Activated B cell treated with CpG ODN at 0.5 μM for 24 hours (primary cell): ENCODE measurements at regions not wholly inside any gene's neighbourhood (a gene's known extent, or its start where the extent isn't known, plus 50 kb on each side); places are given as distances from the start of the nearest gene placed in this dataset.

Source experiments
- ATAC-seq: fragments of 200-7000 bp; cut with Tn5 transposase; one replicate; pipeline ENCODE4 v1.10.0; 2021; ENCODE audit warnings: low read depth, mild to moderate bottlenecking, moderate library complexity
- CTCF ChIA-PET: fragments of 350-600 bp; sonication (Branson Sonifier 250); formaldehyde crosslinking; loops from one replicate; lab custom pipeline; 2021; ENCODE audit warnings: antibody characterized with exemption; lab: Charles Lee
- POLR2A ChIA-PET: fragments of 350-600 bp; sonication (Branson Sonifier 250); formaldehyde crosslinking; loops from one replicate; lab custom pipeline; 2021; ENCODE audit warnings: antibody characterized with exemption; lab: Charles Lee
- DNase-seq: peaks from one replicate; pipeline ENCODE4 v3.0.0; 2022
- H3K27ac Mint-ChIP-seq: one replicate; pipeline ENCODE4 v1.8.0; 2020; ENCODE audit warnings: mixed read lengths
- H3K27me3 Mint-ChIP-seq: one replicate; pipeline ENCODE4 v1.8.0; 2021; ENCODE audit warnings: mixed read lengths
- H3K36me3 Mint-ChIP-seq: one replicate; pipeline ENCODE4 v1.8.0; 2021; ENCODE audit warnings: low read depth, mixed read lengths
- H3K4me1 Mint-ChIP-seq: one replicate; pipeline ENCODE4 v1.8.0; 2021; ENCODE audit warnings: mixed read lengths
- H3K4me3 Mint-ChIP-seq: one replicate; pipeline ENCODE4 v1.8.0; 2020; ENCODE audit warnings: mild to moderate bottlenecking, mixed read lengths
- H3K9me3 Mint-ChIP-seq: one replicate; pipeline ENCODE4 v1.8.0; 2020; ENCODE audit warnings: mixed read lengths
- CTCF ChIP-seq: fragments of 200-600 bp; IDR thresholded peaks from one replicate; pipeline ENCODE4 v1.8.0; 2022; ENCODE audit warnings: antibody characterized with exemption, mild to moderate bottlenecking
- intact Hi-C: fragments of 100-400 bp; cut with micrococcal nuclease; formaldehyde crosslinking; loops from one replicate; pipeline ENCODE4 v1.15.1; 2024

DNA sequence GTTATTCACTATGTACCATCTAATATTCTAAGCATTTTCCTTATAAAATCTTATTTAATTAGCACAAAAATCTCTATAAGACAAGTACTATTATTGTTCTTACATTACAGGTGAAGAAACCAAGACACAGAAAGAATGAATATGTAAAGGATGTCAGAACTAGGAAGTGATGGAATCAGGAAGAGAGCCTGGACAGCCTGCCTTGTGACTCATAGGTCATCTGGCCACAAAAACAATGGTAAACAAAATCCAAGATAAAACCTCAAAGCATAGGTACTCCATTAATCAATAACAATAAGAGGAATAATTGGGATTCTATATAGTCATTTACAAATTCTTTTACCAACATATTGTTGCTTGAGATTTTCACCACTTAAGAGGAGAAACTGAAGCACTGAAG is 505.4 kb upstream of the PIK3C3 start:
- Mint-ChIP-seq H3K9me3 (peaks cover 4% of the 10 kb centered on the region), H3K27ac (no peak overlapping the region), H3K4me1 (no peaks in the 10 kb centered on the region), H3K4me3 (no peak overlapping the region), H3K36me3 (no peaks in the 10 kb centered on the region), H3K27me3 (no peaks in the 10 kb centered on the region)
- no peak for TF ChIP-seq CTCF
- intact Hi-C loops: no loop called here
- ChIA-PET CTCF (no interaction called here), POLR2A (no interaction called here)
- ATAC-seq (no peak), DNase-seq (no peak)

DNA sequence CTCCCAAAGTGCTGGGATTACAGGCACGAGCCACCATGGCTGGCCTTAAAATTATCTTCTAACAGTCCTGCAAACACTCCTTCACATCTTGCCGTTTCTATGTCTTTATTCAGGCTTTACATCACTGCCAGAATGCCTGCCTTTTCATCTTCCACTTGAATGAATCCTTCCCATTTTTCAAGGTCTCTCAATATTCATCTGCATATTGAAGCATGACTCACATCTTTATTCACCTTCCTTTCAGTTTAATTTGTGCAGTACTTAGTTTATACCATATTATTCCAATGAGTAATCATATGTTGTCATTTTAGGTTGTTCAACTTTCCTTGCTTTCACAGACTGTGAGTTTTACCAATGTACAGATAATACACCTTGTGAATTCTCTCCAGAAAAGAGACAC is 510.1 kb upstream of the PIK3C3 start:
- no peak for TF ChIP-seq CTCF
- Mint-ChIP-seq H3K9me3 (peaks cover 10% of the 10 kb centered on the region), H3K4me3 (no peak overlapping the region), H3K4me1 (no peaks in the 10 kb centered on the region), H3K36me3 (no peaks in the 10 kb centered on the region), H3K27me3 (no peaks in the 10 kb centered on the region), H3K27ac (no peak overlapping the region)
- ATAC-seq: no peak
- no peak for DNase-seq
- CTCF ChIA-PET: no interaction called here
- POLR2A ChIA-PET: no interaction called here
- intact Hi-C loops: no loop called here

DNA sequence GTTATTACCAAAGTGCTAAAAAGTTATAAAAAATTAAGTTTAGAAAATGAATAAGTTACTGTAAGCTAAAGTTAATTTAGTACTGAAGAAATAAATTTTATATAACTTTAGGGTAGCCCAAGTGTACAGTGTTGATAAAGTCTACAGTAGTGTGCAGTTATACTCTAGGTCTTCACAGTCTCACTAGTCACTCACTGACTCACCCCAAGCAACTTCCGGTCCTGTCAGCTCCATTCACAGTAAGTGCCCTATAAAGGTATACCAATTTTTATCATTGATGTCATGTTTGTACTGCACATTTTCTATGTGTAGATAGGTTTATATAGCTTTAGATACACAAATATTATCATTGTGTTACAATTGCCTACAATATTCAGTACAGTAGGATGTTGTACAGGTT is 518.3 kb upstream of the PIK3C3 start:
- DNase-seq: no peak
- no peaks in the 10 kb centered on the region for H3K27me3 Mint-ChIP-seq
- peaks cover 8% of the 10 kb centered on the region for H3K9me3 Mint-ChIP-seq
- ChIA-PET POLR2A (no interaction called here), CTCF (no interaction called here)
- ATAC-seq: no peak
- H3K27ac Mint-ChIP-seq: no peak overlapping the region
- H3K4me3 Mint-ChIP-seq: no peak overlapping the region
- no peaks in the 10 kb centered on the region for H3K36me3 Mint-ChIP-seq
- TF ChIP-seq CTCF: no peak
- intact Hi-C loops: no loop called here
- no peaks in the 10 kb centered on the region for H3K4me1 Mint-ChIP-seq

DNA sequence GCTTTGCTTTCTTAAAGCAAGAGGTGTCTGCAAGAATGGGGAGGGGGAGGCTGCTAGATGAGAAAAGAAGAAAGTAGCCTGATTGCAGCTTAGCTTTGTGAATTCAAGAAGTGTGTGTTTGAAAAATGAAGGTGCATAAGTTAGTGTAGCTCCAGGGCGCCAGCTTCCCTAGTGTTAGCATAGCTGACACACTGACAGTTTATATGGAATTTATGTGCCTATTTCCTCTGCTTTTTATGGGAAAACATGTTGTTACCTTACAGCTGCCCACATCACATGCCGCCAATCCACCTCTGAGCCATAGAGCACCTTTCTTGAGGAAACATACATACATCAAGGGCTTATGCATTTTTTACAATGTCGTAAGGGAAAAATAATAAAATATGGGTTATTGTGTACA is 536.4 kb upstream of the PIK3C3 start:
- no peak for TF ChIP-seq CTCF
- ATAC-seq: no peak
- POLR2A ChIA-PET: no interaction called here

DNA sequence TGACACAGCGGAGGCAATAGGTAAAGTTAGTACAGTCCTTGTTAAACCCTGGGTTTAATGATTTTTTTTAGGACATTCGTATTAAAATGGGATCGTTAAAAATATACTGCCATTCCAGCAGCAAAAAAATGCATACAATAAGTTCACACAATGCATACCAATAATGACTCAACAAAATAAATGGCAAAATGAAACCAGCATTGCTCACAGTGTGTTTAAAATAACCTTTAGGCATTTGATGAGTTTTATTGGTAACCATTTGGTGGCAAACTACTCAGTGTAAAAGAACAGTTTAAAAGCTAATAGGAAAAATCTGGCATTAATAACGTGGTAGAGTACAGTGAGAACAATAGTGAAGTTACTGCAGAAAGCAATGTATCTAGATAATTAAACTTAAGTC is 539.0 kb upstream of the PIK3C3 start:
- TF ChIP-seq CTCF: no peak
- ChIA-PET CTCF (no interaction called here), POLR2A (no interaction called here)
- H3K27ac Mint-ChIP-seq: no peak overlapping the region
- H3K27me3 Mint-ChIP-seq: no peaks in the 10 kb centered on the region
- intact Hi-C loops: no loop called here
- H3K36me3 Mint-ChIP-seq: no peaks in the 10 kb centered on the region
- peaks cover 5% of the 10 kb centered on the region for H3K9me3 Mint-ChIP-seq
- ATAC-seq (no peak), DNase-seq (no peak)
- no peaks in the 10 kb centered on the region for H3K4me1 Mint-ChIP-seq
- H3K4me3 Mint-ChIP-seq: no peak overlapping the region

More for the DNA sequence above, 536.4 kb upstream of the PIK3C3 start:
- intact Hi-C loops: no loop called here
- H3K9me3 Mint-ChIP-seq: peaks cover 2% of the 10 kb centered on the region
- no peak for DNase-seq
- no peak overlapping the region for H3K4me3 Mint-ChIP-seq
- H3K36me3 Mint-ChIP-seq: no peaks in the 10 kb centered on the region
- CTCF ChIA-PET: no interaction called here
- no peaks in the 10 kb centered on the region for H3K4me1 Mint-ChIP-seq
- no peak overlapping the region for H3K27ac Mint-ChIP-seq
- H3K27me3 Mint-ChIP-seq: no peaks in the 10 kb centered on the region
